Vagina (tissue), 2 donors: ENCODE measurements at regions not wholly inside any gene's neighbourhood (a gene's known extent, or its start where the extent isn't known, plus 50 kb on each side); places are given as distances from the start of the nearest gene placed in this dataset.

Experiments
- DNase-seq, 2 donors: peaks; one replicate each; pipeline ENCODE4 v3.0.0-alpha.2; 2017; ENCODE audit errors: extremely low spot score in 2 of 2
- H3K27ac ChIP-seq: fragments of 200-600 bp; sonication (generic); one replicate; pipeline ENCODE4 v1.5.1; 2019
- H3K27me3 ChIP-seq: fragments of 200-600 bp; sonication (generic); one replicate; pipeline ENCODE4 v1.5.1; 2019
- H3K36me3 ChIP-seq, 2 donors: fragments of 200-600 bp; sonication (generic); one replicate each; pipeline ENCODE4 v1.5.1; 2017 to 2019
- H3K4me1 ChIP-seq: fragments of 200-600 bp; sonication (generic); one replicate; pipeline ENCODE4 v1.5.1; 2019
- H3K4me3 ChIP-seq, 2 donors: fragments of 200-600 bp; sonication (generic); 1 replicate in 1 of 2; 2 replicates in 1 of 2; pipeline ENCODE4 v1.5.1; 2016 to 2019
- H3K9me3 ChIP-seq: fragments of 200-600 bp; sonication (generic); one replicate; pipeline ENCODE4 v1.5.1; 2019
- CTCF ChIP-seq, 3 experiments: fragments of 450-650 bp in 2 of 3; fragments of 200-600 bp in 1 of 3; sonication (generic) in 1 of 3; IDR thresholded peaks; one replicate each; pipeline ENCODE4 v1.5.1; 2017 to 2019; ENCODE audit warnings: antibody characterized with exemption in 3 of 3, mild to moderate bottlenecking in 2 of 3, moderate library complexity in 2 of 3
- POLR2A ChIP-seq, 2 donors: fragments of 450-650 bp; IDR thresholded peaks; one replicate each; pipeline ENCODE4 v1.6.1; 2017; ENCODE audit warnings: antibody characterized with exemption in 2 of 2, mild to moderate bottlenecking in 2 of 2, moderate library complexity in 2 of 2
- POLR2AphosphoS5 ChIP-seq, 2 donors: sonication (generic); formaldehyde crosslinking; IDR thresholded peaks; one replicate each; pipeline ENCODE4 v1.9.0; 2017; ENCODE audit warnings: antibody characterized with exemption in 2 of 2, mild to moderate bottlenecking in 2 of 2, low read depth in 1 of 2; ENCODE audit not compliant: insufficient read depth in 1 of 2
- intact Hi-C: fragments of 100-400 bp; cut with DNase I; formaldehyde crosslinking; loops from one replicate; pipeline ENCODE4 v1.15.1; 2023

GRCh38 chr7:84328571-84328970, 134.0 kb upstream of the SEMA3A start:
- no peaks in the 10 kb centered on the region for H3K4me1 ChIP-seq
- intact Hi-C loops = no loop called here
- no peak for DNase-seq
- H3K27me3 ChIP-seq = no peaks in the 10 kb centered on the region
- no peaks in the 10 kb centered on the region for H3K36me3 ChIP-seq
- no peak overlapping the region for H3K4me3 ChIP-seq
- no peak overlapping the region for H3K27ac ChIP-seq
- no peak for TF ChIP-seq POLR2A (IDR thresholded peaks at IDR 0.05)
- TF ChIP-seq CTCF (IDR thresholded peaks at IDR 0.05) = no peak
- no peak for TF ChIP-seq POLR2AphosphoS5 (IDR thresholded peaks at IDR 0.05; ENCODE audit: insufficient read depth in 1 of 2, low read depth in 1 of 2)
- no peaks in the 10 kb centered on the region for H3K9me3 ChIP-seq

- TF ChIP-seq CTCF (IDR thresholded peaks at IDR 0.05) (no peak), POLR2AphosphoS5 (IDR thresholded peaks at IDR 0.05; ENCODE audit: insufficient read depth in 1 of 2, low read depth in 1 of 2) (no peak), POLR2A (IDR thresholded peaks at IDR 0.05) (no peak)
- DNase-seq = no peak
- no peaks in the 10 kb centered on the region for H3K9me3 ChIP-seq
- H3K27ac ChIP-seq = no peak overlapping the region
- no peak overlapping the region for H3K4me3 ChIP-seq
- no peaks in the 10 kb centered on the region for H3K27me3 ChIP-seq
- no peaks in the 10 kb centered on the region for H3K4me1 ChIP-seq
- H3K36me3 ChIP-seq = no peaks in the 10 kb centered on the region
- intact Hi-C loops = no loop called here
Observed at GRCh38 chr7:84324136-84324630, 129.6 kb upstream of the SEMA3A start.

- H3K9me3 ChIP-seq = no peaks in the 10 kb centered on the region
- TF ChIP-seq POLR2A (IDR thresholded peaks at IDR 0.05) (no peak), POLR2AphosphoS5 (IDR thresholded peaks at IDR 0.05; ENCODE audit: insufficient read depth in 1 of 2, low read depth in 1 of 2) (no peak), CTCF (IDR thresholded peaks at IDR 0.05) (no peak)
- no peak overlapping the region for H3K27ac ChIP-seq
- no peaks in the 10 kb centered on the region for H3K4me1 ChIP-seq
- H3K36me3 ChIP-seq = no peaks in the 10 kb centered on the region
- intact Hi-C loops = no loop called here
- DNase-seq = no peak
- no peak overlapping the region for H3K4me3 ChIP-seq
- no peaks in the 10 kb centered on the region for H3K27me3 ChIP-seq
Observed at GRCh38 chr7:84317536-84317935, 122.9 kb upstream of the SEMA3A start.

GRCh38 chr7:84314263-84314662, 119.7 kb upstream of the SEMA3A start:
- Histone ChIP-seq H3K9me3 (no peaks in the 10 kb centered on the region), H3K36me3 (no peaks in the 10 kb centered on the region), H3K4me3 (no peak overlapping the region), H3K4me1 (no peaks in the 10 kb centered on the region), H3K27me3 (no peaks in the 10 kb centered on the region), H3K27ac (no peak overlapping the region)
- no peak for DNase-seq
- TF ChIP-seq POLR2AphosphoS5 (IDR thresholded peaks at IDR 0.05; ENCODE audit: insufficient read depth in 1 of 2, low read depth in 1 of 2) (no peak), CTCF (IDR thresholded peaks at IDR 0.05) (no peak), POLR2A (IDR thresholded peaks at IDR 0.05) (no peak)
- intact Hi-C loops = no loop called here

- H3K27me3 ChIP-seq = no peaks in the 10 kb centered on the region
- H3K4me3 ChIP-seq = no peak overlapping the region
- H3K4me1 ChIP-seq = no peaks in the 10 kb centered on the region
- H3K9me3 ChIP-seq = no peaks in the 10 kb centered on the region
- no peak for TF ChIP-seq POLR2AphosphoS5 (IDR thresholded peaks at IDR 0.05; ENCODE audit: insufficient read depth in 1 of 2, low read depth in 1 of 2)
- no peak for TF ChIP-seq CTCF (IDR thresholded peaks at IDR 0.05)
- no peak for TF ChIP-seq POLR2A (IDR thresholded peaks at IDR 0.05)
- intact Hi-C loops = no loop called here
- no peaks in the 10 kb centered on the region for H3K36me3 ChIP-seq
- H3K27ac ChIP-seq = no peak overlapping the region
- DNase-seq = no peak
Observed at GRCh38 chr7:84304407-84304806, 109.8 kb upstream of the SEMA3A start.
